OCI-LY3 (cell line): ENCODE measurements at regions not wholly inside any gene's neighbourhood (a gene's known extent, or its start where the extent isn't known, plus 50 kb on each side); places are given as distances from the start of the nearest gene placed in this dataset.

ENCODE experiments used
- CTCF ChIP-seq: fragments of 200-600, 300-600 bp; sonication (generic); IDR thresholded peaks from 2 replicates; pipeline ENCODE4 v1.5.1; 2014; ENCODE audit warnings: antibody characterized with exemption, low read length, low read depth
- EZH2phosphoT487 ChIP-seq: fragments of 200-600 bp; shearing (Covaris generic); IDR thresholded peaks from 2 replicates; pipeline ENCODE4 v1.6.1; 2018; ENCODE audit warnings: antibody characterized with exemption, mixed run types, low read depth

GRCh38 chr20:7193681-7194080 lies 426.2 kb downstream of the BMP2 start:
- TF ChIP-seq CTCF (no peak), EZH2phosphoT487 (no peak)
